ENCODE measurements at regions not wholly inside any gene's neighbourhood (a gene's known extent, or its start where the extent isn't known, plus 50 kb on each side); places are given as distances from the start of the nearest gene placed in this dataset.

- Histone ChIP-seq H2AFZ (ENCODE audit: low read length) (no peak overlapping the region), H3K27me3 (ENCODE audit: control insufficient read depth, insufficient read depth, low read length) (no peaks in the 10 kb centered on the region), H3K4me2 (ENCODE audit: extremely low read depth, insufficient read depth, low read length) (no peak overlapping the region), H3K79me2 (ENCODE audit: control insufficient read depth, insufficient read depth, low read length) (no peaks in the 10 kb centered on the region), H3K4me3 (replicated peaks in 1 of 4; ENCODE audit: control extremely low read depth in 1 of 4, insufficient read depth in 1 of 4, low read depth in 3 of 4, low read length in 4 of 4) (no peak overlapping the region), H3K9ac (ENCODE audit: insufficient read depth, low read length) (no peak overlapping the region), H3K4me1 (ENCODE audit: control insufficient read depth, extremely low read depth, insufficient read depth, low read length) (peaks cover 9% of the 10 kb centered on the region), H4K20me1 (ENCODE audit: control insufficient read depth, extremely low read depth, insufficient read depth, low read length) (no peaks in the 10 kb centered on the region), H3K27ac (ENCODE audit: insufficient read depth, low read length) (no peak overlapping the region), H3K9me3 (ENCODE audit: control insufficient read depth, insufficient read depth, low read depth, low read length) (no peaks in the 10 kb centered on the region), H3K36me3 (ENCODE audit: control insufficient read depth, insufficient read depth, low read length) (no peaks in the 10 kb centered on the region)
- TF ChIP-seq EZH2 (IDR thresholded peaks at IDR 0.05; ENCODE audit: low read length, missing control alignments) (no peak), CTCF (conservative IDR thresholded peaks at IDR 0.05 in 1 of 2, IDR thresholded peaks at IDR 0.05 in 1 of 2; ENCODE audit: low read depth in 1 of 2, low read length in 2 of 2) (no peak)
- no peak for DNase-seq (ENCODE audit: low read depth in 2 of 2)
These were observed 271.0 kb upstream of the ZPLD1 start for GRCh38 chr3:102163818-102164154.

- no peak overlapping the region for H3K9ac ChIP-seq (ENCODE audit: insufficient read depth, low read length)
- H3K27ac ChIP-seq (ENCODE audit: insufficient read depth, low read length) = no peak overlapping the region
- no peaks in the 10 kb centered on the region for H3K27me3 ChIP-seq (ENCODE audit: control insufficient read depth, insufficient read depth, low read length)
- peak; percentile 67 to 91 for DNase-seq (ENCODE audit: low read depth in 2 of 2)
- H3K36me3 ChIP-seq (ENCODE audit: control insufficient read depth, insufficient read depth, low read length) = no peaks in the 10 kb centered on the region
- H2AFZ ChIP-seq (ENCODE audit: low read length) = no peak overlapping the region
- no peak overlapping the region for H3K4me3 ChIP-seq (replicated peaks in 1 of 4; ENCODE audit: control extremely low read depth in 1 of 4, insufficient read depth in 1 of 4, low read depth in 3 of 4, low read length in 4 of 4)
- H3K4me2 ChIP-seq (ENCODE audit: extremely low read depth, insufficient read depth, low read length) = no peak overlapping the region
- peaks cover 12% of the 10 kb centered on the region for H3K4me1 ChIP-seq (ENCODE audit: control insufficient read depth, extremely low read depth, insufficient read depth, low read length)
- H4K20me1 ChIP-seq (ENCODE audit: control insufficient read depth, extremely low read depth, insufficient read depth, low read length) = no peaks in the 10 kb centered on the region
- H3K79me2 ChIP-seq (ENCODE audit: control insufficient read depth, insufficient read depth, low read length) = no peaks in the 10 kb centered on the region
- no peaks in the 10 kb centered on the region for H3K9me3 ChIP-seq (ENCODE audit: control insufficient read depth, insufficient read depth, low read depth, low read length)
- TF ChIP-seq EZH2 (IDR thresholded peaks at IDR 0.05; ENCODE audit: low read length, missing control alignments) (no peak), CTCF (conservative IDR thresholded peaks at IDR 0.05 in 1 of 2, IDR thresholded peaks at IDR 0.05 in 1 of 2; ENCODE audit: low read depth in 1 of 2, low read length in 2 of 2) (no peak)
These were observed 269.4 kb upstream of the ZPLD1 start for GRCh38 chr3:102165367-102165766.

GRCh38 chr3:102169915-102170479 lies 264.8 kb upstream of the ZPLD1 start:
- Histone ChIP-seq H3K9ac (ENCODE audit: insufficient read depth, low read length) (no peak overlapping the region), H3K27me3 (ENCODE audit: control insufficient read depth, insufficient read depth, low read length) (no peaks in the 10 kb centered on the region), H3K9me3 (ENCODE audit: control insufficient read depth, insufficient read depth, low read depth, low read length) (no peaks in the 10 kb centered on the region), H3K27ac (ENCODE audit: insufficient read depth, low read length) (no peak overlapping the region), H3K4me1 (ENCODE audit: control insufficient read depth, extremely low read depth, insufficient read depth, low read length) (peaks cover 7% of the 10 kb centered on the region), H2AFZ (ENCODE audit: low read length) (no peak overlapping the region), H3K36me3 (ENCODE audit: control insufficient read depth, insufficient read depth, low read length) (no peaks in the 10 kb centered on the region), H4K20me1 (ENCODE audit: control insufficient read depth, extremely low read depth, insufficient read depth, low read length) (no peaks in the 10 kb centered on the region), H3K79me2 (ENCODE audit: control insufficient read depth, insufficient read depth, low read length) (no peaks in the 10 kb centered on the region), H3K4me2 (ENCODE audit: extremely low read depth, insufficient read depth, low read length) (no peak overlapping the region), H3K4me3 (replicated peaks in 1 of 4; ENCODE audit: control extremely low read depth in 1 of 4, insufficient read depth in 1 of 4, low read depth in 3 of 4, low read length in 4 of 4) (no peak overlapping the region)
- peak in 1 of 2 donors; percentile 38 for DNase-seq (ENCODE audit: low read depth in 2 of 2)
- TF ChIP-seq EZH2 (IDR thresholded peaks at IDR 0.05; ENCODE audit: low read length, missing control alignments) (no peak), CTCF (conservative IDR thresholded peaks at IDR 0.05 in 1 of 2, IDR thresholded peaks at IDR 0.05 in 1 of 2; ENCODE audit: low read depth in 1 of 2, low read length in 2 of 2) (no peak)

Data from fibroblast of lung (primary cell).